GM19455 (cell line): ENCODE measurements at regions not wholly inside any gene's neighbourhood (a gene's known extent, or its start where the extent isn't known, plus 50 kb on each side); places are given as distances from the start of the nearest gene placed in this dataset.
"Not testable (repeated sequence)": the region's sequence is repeated elsewhere in the genome, so short reads cannot be mapped to it uniquely, and the experiment has no call there.

Source experiments
- ATAC-seq: cut with Tn5 transposase; IDR thresholded peaks from one replicate; pipeline ENCODE4 v1.9.1; 2021; ENCODE audit not compliant: unreplicated experiment

GRCh38 chr5:174807471-174807870 is 83.1 kb downstream of the MSX2 start:
- no peak for ATAC-seq

GRCh38 chr5:174806729-174807128 is 82.3 kb downstream of the MSX2 start:
- ATAC-seq = no peak

- no peak for ATAC-seq
Observed at GRCh38 chr5:174801798-174802197, 77.4 kb downstream of the MSX2 start.

GRCh38 chr5:174800435-174800834 is 76.1 kb downstream of the MSX2 start:
- ATAC-seq = no peak

GRCh38 chr5:174799121-174799520 is 74.7 kb downstream of the MSX2 start:
- no peak for ATAC-seq

GRCh38 chr5:174798551-174798951 is 74.2 kb downstream of the MSX2 start:
- ATAC-seq = no peak

GRCh38 chr5:174796711-174797192 is 72.4 kb downstream of the MSX2 start:
- ATAC-seq = no peak

- ATAC-seq = no peak
Observed at GRCh38 chr5:174794931-174795672, 70.7 kb downstream of the MSX2 start.

GRCh38 chr5:174793684-174794328 is 69.4 kb downstream of the MSX2 start:
- ATAC-seq = no peak

GRCh38 chr5:174793076-174793475 is 68.7 kb downstream of the MSX2 start:
- ATAC-seq = no peak

GRCh38 chr5:174792265-174792664 is 67.9 kb downstream of the MSX2 start:
- ATAC-seq = not testable (repeated sequence)

GRCh38 chr5:174790906-174791305 is 66.5 kb downstream of the MSX2 start:
- ATAC-seq = no peak

GRCh38 chr5:174789596-174789995 is 65.2 kb downstream of the MSX2 start:
- ATAC-seq = no peak

- ATAC-seq = no peak
Observed at GRCh38 chr5:174785120-174785680, 60.8 kb downstream of the MSX2 start.
